HepG2 (cell line): ENCODE measurements at regions not wholly inside any gene's neighbourhood (a gene's known extent, or its start where the extent isn't known, plus 50 kb on each side); places are given as distances from the start of the nearest gene placed in this dataset.

Experiments
- ATAC-seq: fragments of 200-7000 bp; cut with Tn5 transposase; 3 replicates; pipeline ENCODE4 v1.9.1; 2020; ENCODE audit warnings: mild to moderate bottlenecking, moderate library complexity
- BruUV-seq: library from RNA; stranded (reverse); fragments of 400-500 nt; replicated peaks from 2 replicates; lab custom pipeline; 2021; lab: Mats Ljungman, UMichigan
- CTCF ChIA-PET: fragments of 300-600 bp; formaldehyde crosslinking; extraction: SDS; loops from one replicate; lab custom pipeline; 2021; ENCODE audit warnings: low total read pairs, inconsistent platforms, low intra/inter-chr PET ratio; lab: Yijun Ruan, JAX
- POLR2A ChIA-PET: fragments of 350-600 bp; sonication (Branson Sonifier 250); formaldehyde crosslinking; loops from one replicate; lab custom pipeline; 2020; ENCODE audit warnings: antibody characterized with exemption, inconsistent platforms; lab: Yijun Ruan, JAX
- DNase-seq: peaks from one replicate; pipeline ENCODE4 v3.0.0-alpha.2; 2015; ENCODE audit warnings: low spot score
- FAIRE-seq: peaks from 3 replicates; lab custom pipeline; 2011; peaks lifted over from hg19 to GRCh38; lab: Jason Lieb, UNC
- H2AFZ ChIP-seq: one replicate; pipeline ENCODE4 v1.6.1; 2011; ENCODE audit warnings: low read length, inconsistent platforms
- H3K27ac ChIP-seq: fragments of 300-600 bp; 3 replicates; pipeline ENCODE4 v1.8.0; 2011; ENCODE audit warnings: mixed run types, mild to moderate bottlenecking, mixed read lengths, low read length, inconsistent platforms; ENCODE audit not compliant: insufficient read depth; ENCODE audit errors: extremely low read length
- H3K27me3 ChIP-seq, 2 experiments: fragments of 200-600 bp in 1 of 2; 2 replicates in 1 of 2; 3 replicates in 1 of 2; pipeline versions ENCODE4 v1.6.0 to v1.8.0; 2011; ENCODE audit warnings: low read length in 2 of 2, mild to moderate bottlenecking in 2 of 2, moderate library complexity in 2 of 2, inconsistent platforms in 1 of 2; ENCODE audit not compliant: insufficient read depth in 2 of 2, control insufficient read depth in 1 of 2
- H3K36me3 ChIP-seq, 2 experiments: fragments of 200-600 bp in 1 of 2; replicated peaks in 1 of 2; 2 replicates in 1 of 2; 3 replicates in 1 of 2; pipeline versions ENCODE4 v1.5.1 to v1.8.0; 2011; ENCODE audit warnings: low read length in 2 of 2, inconsistent platforms in 1 of 2; ENCODE audit not compliant: insufficient read depth in 2 of 2, control insufficient read depth in 1 of 2
- H3K4me1 ChIP-seq: 2 replicates; pipeline ENCODE4 v1.5.1; 2012; ENCODE audit warnings: low read length, inconsistent platforms; ENCODE audit not compliant: insufficient read depth
- H3K4me2 ChIP-seq: 2 replicates; pipeline ENCODE4 v1.6.0; 2011; ENCODE audit warnings: low read depth, low read length, inconsistent platforms
- H3K4me3 ChIP-seq, 3 experiments: fragments of 200-600 bp in 1 of 3; sonication (generic), shearing (Covaris generic) in 1 of 3; replicated peaks in 1 of 3; 2 replicates each; pipeline ENCODE4 v1.5.1; 2011 to 2016; ENCODE audit warnings: low read length in 3 of 3, inconsistent platforms in 2 of 3, low read depth in 2 of 3, mild to moderate bottlenecking in 2 of 3, control low read depth in 1 of 3, mixed read lengths in 1 of 3; ENCODE audit not compliant: insufficient read depth in 1 of 3
- H3K79me2 ChIP-seq: one replicate; pipeline ENCODE4 v1.6.1; 2011; ENCODE audit warnings: low read length, inconsistent platforms; ENCODE audit not compliant: insufficient read depth
- H3K9ac ChIP-seq: 2 replicates; pipeline ENCODE4 v1.6.0; 2011; ENCODE audit warnings: mild to moderate bottlenecking, low read depth, low read length, inconsistent platforms; ENCODE audit not compliant: insufficient read depth
- H3K9me3 ChIP-seq: 2 replicates; pipeline ENCODE4 v1.5.1; 2012; ENCODE audit warnings: mild to moderate bottlenecking, low read length
- H4K20me1 ChIP-seq: 2 replicates; pipeline ENCODE4 v1.6.0; 2011; ENCODE audit warnings: inconsistent platforms, mild to moderate bottlenecking, low read length, moderate library complexity; ENCODE audit not compliant: insufficient read depth
- DZIP1 ChIP-seq: sonication (generic); formaldehyde crosslinking; IDR thresholded peaks from 2 replicates; pipeline ENCODE4 v1.5.0; 2020; ENCODE audit warnings: mild to moderate bottlenecking, missing genetic modification reagents
- IRF2 ChIP-seq: IDR thresholded peaks from 2 replicates; pipeline ENCODE4 v1.6.1; 2018; ENCODE audit warnings: missing genetic modification reagents, missing compliant biosample characterization
- NFYB ChIP-seq: sonication (generic); formaldehyde crosslinking; IDR thresholded peaks from 2 replicates; pipeline ENCODE4 v1.4.0; 2020; ENCODE audit warnings: missing genetic modification reagents
- NFYC ChIP-seq: IDR thresholded peaks from 2 replicates; pipeline ENCODE4 v1.6.1; 2016; ENCODE audit warnings: missing genetic modification reagents, missing compliant biosample characterization
- SKIL ChIP-seq: sonication (generic); formaldehyde crosslinking; IDR thresholded peaks from 2 replicates; pipeline ENCODE4 v1.8.0; 2022; ENCODE audit warnings: missing genetic modification reagents, mild to moderate bottlenecking, moderate library complexity, borderline replicate concordance
- SNAPC2 ChIP-seq: sonication (generic); formaldehyde crosslinking; IDR thresholded peaks from 2 replicates; pipeline ENCODE4 v1.8.1; 2022; ENCODE audit warnings: mild to moderate bottlenecking, missing genetic modification reagents
- ZNF260 ChIP-seq: sonication (generic); formaldehyde crosslinking; IDR thresholded peaks from 2 replicates; pipeline ENCODE4 v1.4.0; 2020; ENCODE audit warnings: missing genetic modification reagents, low read depth, mild to moderate bottlenecking, borderline replicate concordance
- ZNF556 ChIP-seq: sonication (generic); formaldehyde crosslinking; IDR thresholded peaks from 2 replicates; pipeline ENCODE4 v1.4.0; 2020; ENCODE audit warnings: mild to moderate bottlenecking, missing genetic modification reagents, borderline replicate concordance
- ZNF724P ChIP-seq: sonication (generic); formaldehyde crosslinking; IDR thresholded peaks from 2 replicates; pipeline ENCODE4 v1.8.0; 2022; ENCODE audit warnings: missing genetic modification reagents, borderline replicate concordance
- ZSCAN25 ChIP-seq: sonication (generic); formaldehyde crosslinking; IDR thresholded peaks from 2 replicates; pipeline ENCODE4 v1.8.0; 2022; ENCODE audit warnings: mild to moderate bottlenecking, missing genetic modification reagents
- WGBS: methylation state at CpG from one replicate; pipeline ENCODE4 v1.1.6; 2017; ENCODE audit warnings: low lambda C conversion rate; 5-methylcytosine and 5-hydroxymethylcytosine counted together
- in situ Hi-C: cut with HindIII; loops from 2 replicates; pipeline ENCODE4 v1.10.0; 2017; ENCODE audit warnings: low pct_unique_long_range_greater_than_20kb; ENCODE audit not compliant: extremely low pct_ligation_motif_present
- intact Hi-C: fragments of 100-400 bp; cut with micrococcal nuclease; formaldehyde crosslinking; loops from one replicate; pipeline ENCODE4 v1.10.0; 2022; ENCODE audit not compliant: unreplicated experiment
- TF ChIP-seq, protein P1 (sequence below): IDR thresholded peaks from 2 replicates; pipeline ENCODE4 v1.6.1; 2016; ENCODE audit warnings: missing biosample characterization, missing genetic modification reagents, low read depth
- TF ChIP-seq, protein P2 (sequence below): sonication (generic); formaldehyde crosslinking; IDR thresholded peaks from 2 replicates; pipeline ENCODE4 v1.4.0; 2020; ENCODE audit warnings: missing genetic modification reagents
- TF ChIP-seq, protein P3 (sequence below), 2 experiments: sonication (generic) in 1 of 2; formaldehyde crosslinking in 1 of 2; IDR thresholded peaks; 2 replicates each; pipeline versions ENCODE4 v1.5.1 to v1.6.1; 2011 to 2020; ENCODE audit warnings: borderline replicate concordance in 1 of 2, low read depth in 1 of 2, low read length in 1 of 2, mild to moderate bottlenecking in 1 of 2, missing genetic modification reagents in 1 of 2, moderate library complexity in 1 of 2

DNA sequence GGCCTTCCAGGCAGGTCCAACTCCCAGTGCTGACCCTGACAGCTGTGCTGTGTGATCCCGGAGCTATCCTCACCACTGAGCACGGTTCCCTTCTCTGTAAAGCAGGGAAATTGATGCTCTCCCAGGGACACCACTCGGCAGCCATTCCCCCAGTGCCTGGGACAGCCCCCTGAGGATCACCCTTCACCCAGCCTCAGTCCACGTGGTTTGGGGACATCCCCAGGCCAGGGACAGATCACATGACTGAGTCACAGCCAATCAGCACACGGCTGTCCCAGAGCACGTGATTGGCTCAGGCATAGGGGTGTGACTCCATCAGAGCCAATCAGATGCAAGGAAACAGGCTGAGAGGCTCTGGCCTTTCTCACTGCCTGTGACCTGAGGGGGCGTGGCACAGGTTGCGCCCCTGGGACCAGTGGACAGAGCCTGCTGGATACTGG, 68.8 kb upstream of the SFSWAP start:
- Histone ChIP-seq H4K20me1 (0 out of 2 replicates have a peak, but pooled peaks cover 2% of the 10 kb centered on the region), H2AFZ (no peak overlapping the region), H3K4me2 (no peak overlapping the region), H3K79me2 (no peaks in the 10 kb centered on the region), H3K36me3 (no peaks in the 10 kb centered on the region), H3K9me3 (no peaks in the 10 kb centered on the region), H3K4me3 (no peak overlapping the region), H3K4me1 (no peaks in the 10 kb centered on the region), H3K27ac (no peak overlapping the region), H3K27me3 (peaks cover 3 to 6% of the 10 kb centered on the region in 2 experiments; a peak in 4 of 5 replicates), H3K9ac (no peak overlapping the region)
- CTCF ChIA-PET, result no interaction called here
- in situ Hi-C loops (no loop called here), intact Hi-C loops (no loop called here)
- POLR2A ChIA-PET, result no interaction called here
- BruUV-seq, result no TSS peak
- FAIRE-seq (no peak), ATAC-seq (peak; percentile 30), DNase-seq (peak; percentile 9)
- TF ChIP-seq IRF2 (CRISPR knock-in tag), result no peak
- no peak for TF ChIP-seq ZSCAN25 (CRISPR knock-in tag)
- TF ChIP-seq NFYB (CRISPR knock-in tag), result peak; percentile 72
- TF ChIP-seq, protein P1, sequence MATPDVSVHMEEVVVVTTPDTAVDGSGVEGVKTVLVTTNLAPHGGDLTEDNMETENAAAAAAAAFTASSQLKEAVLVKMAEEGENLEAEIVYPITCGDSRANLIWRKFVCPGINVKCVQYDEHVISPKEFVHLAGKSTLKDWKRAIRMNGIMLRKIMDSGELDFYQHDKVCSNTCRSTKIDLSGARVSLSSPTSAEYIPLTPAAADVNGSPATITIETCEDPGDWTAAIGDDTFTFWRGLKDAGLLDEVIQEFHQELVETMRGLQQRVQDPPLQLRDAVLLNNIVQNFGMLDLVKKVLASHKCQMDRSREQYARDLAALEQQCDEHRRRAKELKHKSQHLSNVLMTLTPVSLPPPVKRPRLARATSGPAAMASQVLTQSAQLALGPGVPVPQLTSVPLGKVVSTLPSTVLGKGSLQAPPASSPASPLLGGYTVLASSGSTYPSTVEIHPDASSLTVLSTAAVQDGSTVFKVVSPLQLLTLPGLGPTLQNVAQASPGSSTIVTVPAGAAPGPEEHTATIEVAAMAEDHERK, result no peak
- TF ChIP-seq, protein P2, sequence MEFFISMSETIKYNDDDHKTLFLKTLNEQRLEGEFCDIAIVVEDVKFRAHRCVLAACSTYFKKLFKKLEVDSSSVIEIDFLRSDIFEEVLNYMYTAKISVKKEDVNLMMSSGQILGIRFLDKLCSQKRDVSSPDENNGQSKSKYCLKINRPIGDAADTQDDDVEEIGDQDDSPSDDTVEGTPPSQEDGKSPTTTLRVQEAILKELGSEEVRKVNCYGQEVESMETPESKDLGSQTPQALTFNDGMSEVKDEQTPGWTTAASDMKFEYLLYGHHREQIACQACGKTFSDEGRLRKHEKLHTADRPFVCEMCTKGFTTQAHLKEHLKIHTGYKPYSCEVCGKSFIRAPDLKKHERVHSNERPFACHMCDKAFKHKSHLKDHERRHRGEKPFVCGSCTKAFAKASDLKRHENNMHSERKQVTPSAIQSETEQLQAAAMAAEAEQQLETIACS, result no peak
- no peak for TF ChIP-seq DZIP1 (CRISPR knock-in tag)
- TF ChIP-seq, protein P3, sequence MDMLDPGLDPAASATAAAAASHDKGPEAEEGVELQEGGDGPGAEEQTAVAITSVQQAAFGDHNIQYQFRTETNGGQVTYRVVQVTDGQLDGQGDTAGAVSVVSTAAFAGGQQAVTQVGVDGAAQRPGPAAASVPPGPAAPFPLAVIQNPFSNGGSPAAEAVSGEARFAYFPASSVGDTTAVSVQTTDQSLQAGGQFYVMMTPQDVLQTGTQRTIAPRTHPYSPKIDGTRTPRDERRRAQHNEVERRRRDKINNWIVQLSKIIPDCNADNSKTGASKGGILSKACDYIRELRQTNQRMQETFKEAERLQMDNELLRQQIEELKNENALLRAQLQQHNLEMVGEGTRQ (IDR thresholded peaks at IDR 0.05; ENCODE audit: low read depth, low read length), result peak; percentile 64
- TF ChIP-seq, protein P3 (CRISPR knock-in tag; IDR thresholded peaks at IDR 0.05; ENCODE audit: borderline replicate concordance), result no peak; the same call in 1 of the 2 replicates
- TF ChIP-seq NFYC (CRISPR knock-in tag), result peak; percentile 71
- TF ChIP-seq ZNF556 (CRISPR knock-in tag), result no peak
- no peak for TF ChIP-seq SNAPC2 (CRISPR knock-in tag)
- no peak for TF ChIP-seq ZNF724P (CRISPR knock-in tag)
- TF ChIP-seq ZNF260 (CRISPR knock-in tag), result no peak
- TF ChIP-seq SKIL (CRISPR knock-in tag), result no peak
- no CpG with 5 or more reads among the region's 8 CpGs for WGBS
